ENCODE measurements at regions not wholly inside any gene's neighbourhood (a gene's known extent, or its start where the extent isn't known, plus 50 kb on each side); places are given as distances from the start of the nearest gene placed in this dataset.

GRCh38 chr1:114342376-114342775, 168.6 kb downstream of the TRIM33 start:
- H3K4me3 Mint-ChIP-seq = no peak overlapping the region
- H3K36me3 Mint-ChIP-seq = no peaks in the 10 kb centered on the region
- H3K27ac Mint-ChIP-seq = no peak overlapping the region
- DNase-seq = no peak
- no peak for ATAC-seq (ENCODE audit: low read depth in 2 of 2)
- H3K9me3 Mint-ChIP-seq = peaks cover 0 to 2% (median 0%) of the 10 kb centered on the region in 7 donors
- H3K4me1 Mint-ChIP-seq = peaks cover 12 to 23% (median 13%) of the 10 kb centered on the region in 3 donors
- H3K27me3 Mint-ChIP-seq = peaks cover 21 to 37% (median 21%) of the 10 kb centered on the region in 3 donors

GRCh38 chr1:114341856-114342255, 169.1 kb downstream of the TRIM33 start:
- Mint-ChIP-seq H3K4me1 (peaks cover 12 to 18% (median 13%) of the 10 kb centered on the region in 3 donors), H3K36me3 (no peaks in the 10 kb centered on the region), H3K27ac (no peak overlapping the region), H3K4me3 (no peak overlapping the region), H3K9me3 (peaks cover 0 to 2% (median 0%) of the 10 kb centered on the region in 7 donors), H3K27me3 (peaks cover 22 to 42% (median 25%) of the 10 kb centered on the region in 3 donors)
- ATAC-seq (ENCODE audit: low read depth in 2 of 2) (no peak), DNase-seq (no peak)

- no peaks in the 10 kb centered on the region for H3K36me3 Mint-ChIP-seq
- peaks cover 22 to 39% (median 27%) of the 10 kb centered on the region in 3 donors for H3K27me3 Mint-ChIP-seq
- ATAC-seq (ENCODE audit: low read depth in 2 of 2) = peak; percentile 32 to 55
- H3K27ac Mint-ChIP-seq = peak overlapping the region in 2 of 6 donors; percentile 35 to 76
- peaks cover 9 to 14% (median 10%) of the 10 kb centered on the region in 3 donors for H3K4me1 Mint-ChIP-seq
- H3K9me3 Mint-ChIP-seq = peaks cover 0 to 2% (median 0%) of the 10 kb centered on the region in 7 donors
- peak overlapping the region in 1 of 8 donors; percentile 23 for H3K4me3 Mint-ChIP-seq
- DNase-seq = no peak
Measured at GRCh38 chr1:114341299-114341698, 169.7 kb downstream of the TRIM33 start.

GRCh38 chr1:114340892-114341291, 170.1 kb downstream of the TRIM33 start:
- H3K4me1 Mint-ChIP-seq = peaks cover 7 to 13% (median 8%) of the 10 kb centered on the region in 3 donors
- H3K27me3 Mint-ChIP-seq = peaks cover 22 to 37% (median 23%) of the 10 kb centered on the region in 3 donors
- DNase-seq = no peak
- no peak for ATAC-seq (ENCODE audit: low read depth in 2 of 2)
- peak overlapping the region in 1 of 6 donors; percentile 35 for H3K27ac Mint-ChIP-seq
- H3K4me3 Mint-ChIP-seq = no peak overlapping the region
- no peaks in the 10 kb centered on the region for H3K36me3 Mint-ChIP-seq
- H3K9me3 Mint-ChIP-seq = peaks cover 0 to 2% (median 0%) of the 10 kb centered on the region in 7 donors

GRCh38 chr1:114339379-114339778, 171.6 kb downstream of the TRIM33 start:
- Mint-ChIP-seq H3K27ac (no peak overlapping the region), H3K27me3 (peaks cover 30 to 39% (median 32%) of the 10 kb centered on the region in 3 donors), H3K36me3 (no peaks in the 10 kb centered on the region), H3K4me3 (no peak overlapping the region), H3K9me3 (peaks cover 0 to 2% (median 0%) of the 10 kb centered on the region in 7 donors), H3K4me1 (peaks cover 4 to 13% (median 7%) of the 10 kb centered on the region in 3 donors)
- ATAC-seq (ENCODE audit: low read depth in 2 of 2) (no peak), DNase-seq (no peak)

- DNase-seq = no peak
- no peak overlapping the region for H3K27ac Mint-ChIP-seq
- H3K4me1 Mint-ChIP-seq = peaks cover 4 to 13% (median 7%) of the 10 kb centered on the region in 3 donors
- H3K9me3 Mint-ChIP-seq = peaks cover 0 to 2% (median 0%) of the 10 kb centered on the region in 7 donors
- no peak for ATAC-seq (ENCODE audit: low read depth in 2 of 2)
- H3K4me3 Mint-ChIP-seq = no peak overlapping the region
- no peaks in the 10 kb centered on the region for H3K36me3 Mint-ChIP-seq
- H3K27me3 Mint-ChIP-seq = peaks cover 32 to 45% (median 33%) of the 10 kb centered on the region in 3 donors
Measured at GRCh38 chr1:114338191-114338890, 172.7 kb downstream of the TRIM33 start.

- DNase-seq = no peak
- no peak overlapping the region for H3K27ac Mint-ChIP-seq
- H3K4me1 Mint-ChIP-seq = peaks cover 4 to 9% (median 7%) of the 10 kb centered on the region in 3 donors
- no peak overlapping the region for H3K4me3 Mint-ChIP-seq
- peaks cover 31 to 46% (median 33%) of the 10 kb centered on the region in 3 donors for H3K27me3 Mint-ChIP-seq
- H3K9me3 Mint-ChIP-seq = peaks cover 0 to 2% (median 0%) of the 10 kb centered on the region in 7 donors
- ATAC-seq (ENCODE audit: low read depth in 2 of 2) = no peak
- no peaks in the 10 kb centered on the region for H3K36me3 Mint-ChIP-seq
Measured at GRCh38 chr1:114337417-114337816, 173.6 kb downstream of the TRIM33 start.

GRCh38 chr1:114336360-114336759, 174.6 kb downstream of the TRIM33 start:
- no peaks in the 10 kb centered on the region for H3K36me3 Mint-ChIP-seq
- peaks cover 3 to 5% (median 5%) of the 10 kb centered on the region in 3 donors for H3K4me1 Mint-ChIP-seq
- ATAC-seq (ENCODE audit: low read depth in 2 of 2) (no peak), DNase-seq (no peak)
- no peak overlapping the region for H3K27ac Mint-ChIP-seq
- H3K9me3 Mint-ChIP-seq = peaks cover 0 to 2% (median 0%) of the 10 kb centered on the region in 7 donors
- H3K27me3 Mint-ChIP-seq = peaks cover 39 to 51% (median 39%) of the 10 kb centered on the region in 3 donors
- no peak overlapping the region for H3K4me3 Mint-ChIP-seq

GRCh38 chr1:114335273-114335672, 175.7 kb downstream of the TRIM33 start:
- no peak overlapping the region for H3K27ac Mint-ChIP-seq
- H3K27me3 Mint-ChIP-seq = peaks cover 41 to 48% (median 41%) of the 10 kb centered on the region in 3 donors
- H3K4me1 Mint-ChIP-seq = no peaks in the 10 kb centered on the region
- H3K4me3 Mint-ChIP-seq = peak overlapping the region in 1 of 8 donors; percentile 6
- no peaks in the 10 kb centered on the region for H3K36me3 Mint-ChIP-seq
- DNase-seq = no peak
- no peaks in the 10 kb centered on the region for H3K9me3 Mint-ChIP-seq
- no peak for ATAC-seq (ENCODE audit: low read depth in 2 of 2)

- DNase-seq (no peak), ATAC-seq (ENCODE audit: low read depth in 2 of 2) (no peak)
- Mint-ChIP-seq H3K4me1 (no peaks in the 10 kb centered on the region), H3K27ac (no peak overlapping the region), H3K27me3 (peaks cover 46 to 55% (median 50%) of the 10 kb centered on the region in 3 donors), H3K9me3 (no peaks in the 10 kb centered on the region), H3K36me3 (no peaks in the 10 kb centered on the region), H3K4me3 (no peak overlapping the region)
Measured at GRCh38 chr1:114334297-114334696, 176.7 kb downstream of the TRIM33 start.

- ATAC-seq (ENCODE audit: low read depth in 2 of 2) (no peak), DNase-seq (no peak)
- Mint-ChIP-seq H3K27me3 (peaks cover 50 to 56% (median 52%) of the 10 kb centered on the region in 3 donors), H3K4me3 (no peak overlapping the region), H3K4me1 (no peaks in the 10 kb centered on the region), H3K27ac (no peak overlapping the region), H3K9me3 (no peaks in the 10 kb centered on the region), H3K36me3 (no peaks in the 10 kb centered on the region)
Measured at GRCh38 chr1:114333690-114334089, 177.3 kb downstream of the TRIM33 start.

GRCh38 chr1:114331936-114332335, 178.3 kb upstream of the SYT6 start:
- DNase-seq = no peak
- Mint-ChIP-seq H3K4me1 (no peaks in the 10 kb centered on the region), H3K36me3 (no peaks in the 10 kb centered on the region), H3K4me3 (no peak overlapping the region), H3K9me3 (no peaks in the 10 kb centered on the region), H3K27ac (no peak overlapping the region), H3K27me3 (peaks cover 39 to 43% (median 43%) of the 10 kb centered on the region in 3 donors)
- no peak for ATAC-seq (ENCODE audit: low read depth in 2 of 2)

- Mint-ChIP-seq H3K9me3 (no peaks in the 10 kb centered on the region), H3K27me3 (peaks cover 32 to 45% (median 43%) of the 10 kb centered on the region in 3 donors), H3K4me3 (no peak overlapping the region), H3K4me1 (no peaks in the 10 kb centered on the region), H3K27ac (no peak overlapping the region), H3K36me3 (no peaks in the 10 kb centered on the region)
- no peak for ATAC-seq (ENCODE audit: low read depth in 2 of 2)
- DNase-seq = no peak
Measured at GRCh38 chr1:114330451-114330983, 176.8 kb upstream of the SYT6 start.

GRCh38 chr1:114328361-114328904, 174.8 kb upstream of the SYT6 start:
- no peaks in the 10 kb centered on the region for H3K36me3 Mint-ChIP-seq
- no peak overlapping the region for H3K4me3 Mint-ChIP-seq
- H3K27ac Mint-ChIP-seq = no peak overlapping the region
- H3K9me3 Mint-ChIP-seq = no peaks in the 10 kb centered on the region
- DNase-seq (no peak), ATAC-seq (ENCODE audit: low read depth in 2 of 2) (no peak)
- no peaks in the 10 kb centered on the region for H3K4me1 Mint-ChIP-seq
- H3K27me3 Mint-ChIP-seq = peaks cover 30 to 34% (median 34%) of the 10 kb centered on the region in 3 donors
